NCI-H460 (cell line): ENCODE measurements at regions not wholly inside any gene's neighbourhood (a gene's known extent, or its start where the extent isn't known, plus 50 kb on each side); places are given as distances from the start of the nearest gene placed in this dataset.
"Not testable (repeated sequence)": the region's sequence is repeated elsewhere in the genome, so short reads cannot be mapped to it uniquely, and the experiment has no call there.

Experiments used
- DNase-seq: peaks from one replicate; pipeline ENCODE4 v3.0.0-alpha.2; 2016; ENCODE audit warnings: low read depth; ENCODE audit errors: extremely low read depth

DNA sequence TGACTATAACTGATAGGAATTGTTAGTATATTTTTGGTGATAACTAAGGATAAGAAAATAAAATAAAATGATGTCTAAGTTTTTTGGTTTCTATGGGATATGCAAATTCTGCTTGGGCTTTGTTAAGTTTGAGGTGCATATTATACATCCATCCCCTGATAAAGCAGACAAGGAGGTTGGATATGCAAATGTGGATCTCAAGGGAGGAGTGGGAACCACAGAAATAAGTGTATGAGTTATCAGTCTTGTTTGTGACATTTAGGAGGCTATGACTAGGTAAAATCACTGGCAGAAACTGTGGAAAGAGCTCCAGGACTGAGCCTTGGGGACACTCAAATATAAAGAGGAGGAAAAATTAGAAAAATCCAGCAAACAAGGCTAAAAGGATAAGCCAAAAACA is 719.4 kb downstream of the RERGL start:
- DNase-seq: no peak

DNA sequence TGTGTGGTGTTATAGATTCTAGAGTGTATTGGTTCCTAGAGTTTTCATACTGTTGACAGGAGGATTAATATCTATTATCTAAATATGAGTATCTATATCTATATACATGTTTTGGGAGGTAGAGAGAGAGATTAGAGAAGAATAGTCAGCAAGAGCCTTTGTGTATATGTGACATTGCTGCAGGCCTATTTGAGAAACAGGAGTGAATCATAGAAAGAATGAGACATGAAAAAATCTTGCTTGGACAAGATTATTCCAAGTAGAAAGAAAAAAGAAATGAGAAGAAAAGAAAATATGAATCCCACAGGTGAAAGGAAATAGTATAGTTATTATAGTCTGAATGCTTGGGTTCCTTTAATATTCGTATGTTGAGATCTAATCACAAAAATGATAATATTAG is 720.4 kb downstream of the RERGL start:
- no peak for DNase-seq

DNA sequence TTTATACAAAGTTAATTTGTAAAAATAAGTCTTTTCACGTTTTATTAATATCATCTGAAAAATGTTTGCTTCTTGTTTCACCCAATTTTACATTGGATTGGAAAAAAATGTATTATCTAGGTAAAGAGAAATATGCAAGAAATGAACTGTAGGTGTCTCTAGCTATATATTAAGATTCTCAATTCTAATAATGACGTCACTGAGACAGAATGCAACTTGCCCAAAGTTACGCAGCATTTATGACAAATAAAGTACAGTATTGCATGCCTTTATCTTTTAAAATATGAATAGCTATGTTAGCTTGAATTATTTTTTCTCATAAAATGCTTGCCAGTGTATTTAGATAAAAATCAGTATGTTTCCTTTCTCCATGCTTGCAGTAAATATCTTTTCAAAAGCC is 728.8 kb downstream of the RERGL start:
- DNase-seq: no peak

DNA sequence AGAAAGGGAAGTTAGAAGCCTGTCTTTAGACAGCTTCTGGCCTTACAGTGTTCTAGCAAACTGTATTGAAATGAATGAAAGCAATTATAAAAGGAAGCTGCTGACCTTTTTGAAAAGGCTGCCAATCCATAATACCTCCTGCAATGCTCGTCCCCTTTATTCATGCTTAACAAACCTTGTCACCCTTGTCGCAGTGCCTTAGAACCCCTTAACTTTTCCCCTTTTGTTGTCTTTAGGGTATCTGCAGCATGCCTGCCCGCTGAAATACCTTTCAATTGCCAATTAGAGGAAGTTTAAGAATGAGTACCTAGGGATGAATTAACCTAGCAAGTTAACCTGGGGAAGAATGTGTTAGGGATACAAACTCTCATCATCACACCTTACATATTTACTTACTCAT is 731.2 kb downstream of the RERGL start:
- DNase-seq: no peak

DNA sequence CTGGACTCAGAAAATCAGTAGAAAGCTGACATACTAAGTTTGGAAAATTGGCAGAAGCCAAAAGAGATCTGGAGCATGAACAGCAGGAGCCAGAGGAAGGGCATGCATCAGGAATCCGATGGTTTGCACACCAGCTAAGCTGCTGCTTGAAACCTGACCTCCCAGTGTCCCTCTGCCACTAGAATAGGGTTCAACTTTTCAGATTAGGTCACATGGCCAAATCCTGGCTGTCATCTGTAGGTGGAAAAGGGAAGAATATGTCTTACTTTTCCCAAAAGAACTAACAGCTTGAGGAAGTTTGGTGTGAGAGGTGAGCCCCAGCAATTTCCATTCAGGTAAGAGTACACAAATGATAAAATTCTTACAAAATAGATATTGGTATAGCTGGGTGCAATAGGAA is 732.6 kb downstream of the RERGL start:
- no peak for DNase-seq

DNA sequence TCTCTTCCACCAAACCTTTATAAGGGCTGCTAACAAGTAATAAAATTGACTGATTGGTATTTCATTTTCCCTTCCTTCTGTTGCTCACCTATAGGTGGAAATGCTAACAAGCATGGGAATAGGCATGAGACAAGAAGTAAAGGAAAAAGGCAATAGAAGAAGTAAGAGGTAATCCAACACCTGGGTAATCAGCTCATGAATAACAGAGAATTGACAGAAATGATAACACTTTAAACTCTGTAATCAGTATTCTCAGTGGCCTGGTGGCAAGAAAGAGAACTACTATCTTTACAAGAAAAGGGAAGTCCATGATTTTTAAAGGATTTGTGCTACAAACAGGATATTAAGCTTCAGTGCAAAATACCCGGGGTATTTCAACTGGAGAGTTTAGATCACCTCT is 737.8 kb downstream of the RERGL start:
- no peak for DNase-seq

DNA sequence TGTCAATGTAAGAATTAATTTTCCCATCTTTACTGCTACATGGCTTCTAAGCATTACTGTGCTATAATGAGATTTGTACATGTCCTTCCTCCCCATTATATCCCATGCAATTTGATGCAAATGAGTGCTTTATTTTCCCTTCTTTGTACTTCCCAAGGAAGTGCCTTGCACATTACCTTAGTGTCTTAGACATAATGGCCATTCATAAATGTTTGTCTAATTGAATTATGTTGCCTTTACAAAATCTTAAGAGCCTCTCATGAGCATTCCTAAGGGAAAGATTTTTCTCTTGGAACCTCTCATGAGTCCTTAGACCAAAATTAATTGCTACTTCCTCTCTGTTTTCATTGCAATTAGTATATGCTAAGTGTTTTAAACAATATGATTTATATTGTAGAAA is 741.7 kb downstream of the RERGL start:
- DNase-seq: no peak

DNA sequence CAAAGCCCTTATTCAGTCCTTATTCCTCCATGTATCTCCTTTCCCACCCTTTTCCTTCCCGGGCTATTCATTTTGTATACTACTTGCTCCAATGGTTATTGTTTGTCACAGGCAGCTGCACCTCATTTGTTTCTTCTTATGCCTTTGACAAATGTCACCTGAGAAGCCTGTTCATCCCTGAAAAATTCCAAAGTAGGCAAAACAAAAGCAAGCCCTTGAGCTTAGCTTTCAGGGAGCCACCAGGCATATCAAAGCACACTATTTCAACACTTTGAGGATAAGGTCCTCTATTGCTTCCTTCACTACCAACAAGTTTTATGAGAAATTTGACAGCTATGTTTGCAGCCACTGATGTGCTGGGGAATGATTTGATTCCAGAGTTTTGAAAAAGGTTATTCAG is 738.7 kb upstream of the LMO3 start:
- DNase-seq: no peak

DNA sequence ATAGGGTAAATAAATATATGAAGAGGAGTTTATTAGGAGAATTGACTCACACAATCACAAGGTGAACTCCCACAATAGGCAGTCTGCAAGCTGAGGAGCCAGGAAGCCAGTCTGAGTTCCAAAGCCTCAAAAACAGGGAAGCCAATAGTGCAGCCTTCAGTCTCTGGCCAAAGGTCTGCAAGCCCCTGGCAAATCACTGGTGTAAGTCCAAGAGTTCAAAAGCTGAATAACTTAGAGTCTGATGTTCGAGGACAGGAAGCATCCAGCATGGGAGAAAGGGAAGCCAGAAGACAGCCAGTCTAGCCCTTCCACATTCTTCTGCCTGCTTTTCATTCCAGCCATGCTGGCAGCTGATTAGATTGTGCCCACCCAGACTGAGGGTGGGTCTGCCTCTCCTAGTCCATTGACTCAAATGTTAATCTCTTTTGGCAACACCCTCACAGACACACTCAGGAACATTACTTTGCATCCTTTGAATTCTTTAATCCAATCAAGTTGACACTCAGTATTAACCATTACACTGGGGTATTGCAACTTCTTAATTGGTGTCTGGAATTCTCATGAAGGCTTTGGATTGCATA is 736.5 kb upstream of the LMO3 start:
- DNase-seq: no peak

DNA sequence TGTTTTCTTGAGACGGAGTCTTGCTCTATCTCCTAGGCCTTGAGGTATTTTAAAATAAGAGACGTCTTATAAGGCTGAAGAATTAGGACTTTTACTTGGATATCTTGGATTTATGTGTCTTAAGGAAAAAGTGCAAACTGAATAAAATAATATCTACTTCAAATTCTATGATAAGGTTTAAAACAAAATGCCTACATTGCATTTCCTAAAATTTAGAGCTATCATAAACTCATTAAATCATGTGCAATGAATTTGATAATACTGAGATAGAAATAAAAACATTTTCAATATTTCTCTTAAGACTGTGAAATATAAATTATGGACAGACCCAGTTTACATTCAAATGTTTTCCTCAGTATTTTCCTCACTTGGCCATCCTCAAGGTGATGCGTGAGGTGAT is 729.5 kb upstream of the LMO3 start:
- no peak for DNase-seq

DNA sequence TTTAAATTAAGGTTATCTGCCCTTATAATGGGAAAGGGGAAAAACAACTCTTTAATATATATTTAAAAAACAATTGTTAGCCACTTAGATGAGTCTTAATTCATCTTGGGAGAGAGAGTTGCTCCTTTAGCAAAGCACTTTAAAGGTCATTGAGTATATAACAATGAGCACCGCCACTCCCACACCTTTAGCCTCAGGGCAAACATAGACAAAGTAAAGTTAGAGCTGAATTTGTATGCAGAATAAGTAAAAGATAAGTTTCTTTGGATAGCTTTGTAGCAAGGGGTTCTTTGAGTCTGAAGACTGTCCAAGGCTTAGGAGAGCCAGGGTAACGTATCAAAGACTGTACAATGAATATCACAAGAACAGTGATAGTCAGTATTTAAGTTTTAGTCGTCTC is 728.8 kb upstream of the LMO3 start:
- DNase-seq: no peak

DNA sequence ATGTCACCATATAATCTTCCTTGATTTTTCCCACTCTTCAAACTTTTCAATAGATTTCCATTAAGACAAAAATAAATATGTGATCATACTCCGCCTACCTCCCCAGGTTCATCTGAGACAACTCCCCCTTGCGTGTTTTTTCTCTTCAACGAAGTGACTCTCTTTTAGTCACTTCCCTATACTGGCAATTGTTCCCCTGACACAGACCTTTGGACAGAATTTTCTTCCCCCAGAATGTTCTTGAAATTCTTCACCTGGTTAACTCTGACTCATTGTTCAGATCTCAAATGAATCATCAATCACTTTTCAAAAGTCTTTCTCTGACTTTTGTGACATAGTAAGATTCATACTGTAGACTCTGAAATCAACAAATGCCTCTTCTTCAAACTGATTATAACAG is 727.3 kb upstream of the LMO3 start:
- DNase-seq: no peak

DNA sequence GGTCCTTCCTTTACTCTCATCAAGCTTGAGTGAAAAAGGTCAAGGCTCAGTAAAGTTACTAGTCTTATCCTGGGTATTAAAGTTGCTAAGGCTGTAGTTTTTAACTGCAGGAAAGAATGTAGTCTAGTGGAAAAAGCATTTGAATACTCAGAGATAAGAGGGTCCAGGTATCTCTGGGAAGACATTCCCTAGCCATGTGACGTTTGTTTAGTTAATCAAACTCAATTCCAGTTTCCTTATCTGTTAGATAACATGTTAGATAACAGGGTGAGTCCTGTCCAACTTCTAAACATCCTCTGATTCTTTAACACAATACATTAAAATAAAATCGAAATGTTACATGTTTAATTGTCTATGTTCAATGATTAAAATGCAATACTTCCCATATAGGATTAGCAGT is 720.7 kb upstream of the LMO3 start:
- DNase-seq: no peak

DNA sequence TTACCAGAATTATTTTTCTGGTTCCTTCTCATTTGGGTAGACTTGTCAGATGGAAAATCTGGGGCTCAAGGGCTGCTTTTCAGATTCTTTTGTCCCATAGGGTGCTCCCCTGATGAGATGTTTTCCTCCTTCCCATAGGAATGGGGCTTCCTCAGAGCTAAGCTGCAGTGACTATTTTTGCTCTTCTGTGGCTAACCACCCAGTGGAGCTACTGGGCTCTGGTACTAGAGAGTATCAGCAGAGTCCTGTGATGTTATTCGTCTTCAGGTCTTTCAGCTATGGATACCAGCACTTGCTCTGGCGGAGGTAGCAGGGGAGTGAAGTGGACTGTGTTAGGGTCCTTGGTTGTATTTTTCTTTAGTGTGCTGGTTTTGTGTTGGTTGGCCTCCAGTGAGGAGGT is 716.1 kb upstream of the LMO3 start:
- no peak for DNase-seq

DNA sequence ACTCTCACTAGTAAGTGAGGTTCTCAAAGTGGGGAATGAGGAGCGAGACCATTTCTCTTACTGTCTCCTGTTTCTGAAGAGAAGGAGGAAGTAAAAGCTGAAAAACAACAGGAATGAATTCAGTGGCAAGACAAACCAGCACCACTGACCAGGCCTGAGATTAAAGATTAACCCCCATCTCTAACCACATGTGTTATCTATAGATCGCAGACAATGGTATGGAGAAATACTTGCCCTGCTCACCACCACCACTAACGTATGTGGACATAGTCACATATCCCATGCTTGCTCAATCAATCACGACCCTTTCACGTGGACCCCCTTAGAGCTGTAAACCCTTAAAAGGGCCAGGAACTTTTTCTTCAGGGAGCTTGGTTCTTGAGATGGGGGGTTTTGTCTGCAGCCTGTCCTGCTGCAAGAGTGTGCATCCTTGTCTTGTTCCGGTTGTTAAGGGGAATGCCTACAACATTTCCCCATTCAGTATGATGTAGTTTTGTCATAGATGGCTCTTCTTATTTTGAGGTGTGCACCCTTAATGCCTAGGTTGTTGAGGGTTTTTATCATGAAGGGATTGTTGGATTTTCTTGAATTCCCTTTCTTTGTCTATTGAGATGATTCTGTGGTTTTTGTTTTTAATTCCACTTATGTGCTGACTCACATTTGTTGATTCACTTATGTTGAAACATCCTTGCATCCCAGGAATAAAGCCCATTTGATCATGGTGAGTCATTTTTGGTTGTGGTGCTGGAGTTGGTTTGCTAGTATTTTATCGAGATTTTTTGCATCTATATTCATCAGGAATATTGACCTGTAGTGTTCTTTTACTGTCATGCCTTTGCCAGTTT is 698.8 kb upstream of the LMO3 start:
- no peak for DNase-seq

DNA sequence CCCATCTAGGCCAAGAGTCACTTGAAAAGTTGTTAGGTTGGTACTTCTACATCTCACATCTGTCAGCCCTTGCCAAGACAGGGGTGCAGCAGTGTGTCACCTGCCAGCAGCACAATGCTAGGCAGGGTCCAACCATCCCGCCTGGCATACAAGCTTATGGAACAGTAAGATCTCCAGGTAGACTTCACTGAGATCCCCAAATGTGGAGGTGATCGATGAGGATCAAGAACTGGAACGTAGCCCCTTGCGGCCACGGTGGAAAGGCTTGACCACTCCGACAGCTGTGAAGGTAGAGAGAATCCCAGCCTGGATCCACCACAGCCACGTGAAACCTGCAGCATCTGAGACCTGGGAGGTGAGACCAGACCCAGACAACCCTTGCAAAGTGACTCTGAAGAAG is 696.0 kb upstream of the LMO3 start:
- DNase-seq: no peak

DNA sequence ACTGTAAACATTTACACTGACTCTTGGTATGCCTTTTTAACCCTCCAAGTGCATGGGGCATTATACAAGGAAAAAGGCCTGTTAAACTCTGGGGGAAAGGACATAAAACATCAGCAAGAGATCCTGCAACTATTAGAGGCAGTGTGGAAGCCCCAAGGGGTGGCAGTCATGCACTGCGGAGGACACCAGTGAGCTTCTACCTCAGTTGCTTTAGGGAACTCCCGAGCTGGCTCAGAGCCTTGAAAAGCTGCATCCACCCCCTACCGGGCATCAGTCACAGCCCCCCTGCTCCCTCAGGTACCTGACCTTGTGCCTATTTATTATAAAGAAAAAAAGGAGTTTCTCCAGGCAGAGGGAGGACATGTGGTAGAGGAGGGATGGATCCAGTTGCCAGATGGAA is 695.6 kb upstream of the LMO3 start:
- DNase-seq: no peak

DNA sequence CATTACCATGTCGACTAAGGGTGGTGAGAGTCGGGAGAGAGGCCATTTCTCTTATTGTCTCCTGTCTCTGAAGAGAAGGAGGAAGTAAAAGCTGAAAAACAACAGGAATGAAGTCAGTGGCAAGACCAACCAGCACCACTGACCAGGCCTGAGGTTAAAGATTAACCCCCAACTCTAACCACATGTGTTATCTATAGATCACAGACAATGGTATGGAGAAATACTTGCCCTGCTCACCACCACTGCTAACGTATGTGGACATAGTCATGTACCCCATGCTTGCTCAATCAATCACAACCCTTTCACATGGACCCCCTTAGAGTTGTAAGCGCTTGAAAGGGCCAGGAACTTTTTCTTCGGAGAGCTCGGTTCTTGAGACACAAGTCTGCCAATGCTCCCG is 690.9 kb upstream of the LMO3 start:
- DNase-seq: no peak

DNA sequence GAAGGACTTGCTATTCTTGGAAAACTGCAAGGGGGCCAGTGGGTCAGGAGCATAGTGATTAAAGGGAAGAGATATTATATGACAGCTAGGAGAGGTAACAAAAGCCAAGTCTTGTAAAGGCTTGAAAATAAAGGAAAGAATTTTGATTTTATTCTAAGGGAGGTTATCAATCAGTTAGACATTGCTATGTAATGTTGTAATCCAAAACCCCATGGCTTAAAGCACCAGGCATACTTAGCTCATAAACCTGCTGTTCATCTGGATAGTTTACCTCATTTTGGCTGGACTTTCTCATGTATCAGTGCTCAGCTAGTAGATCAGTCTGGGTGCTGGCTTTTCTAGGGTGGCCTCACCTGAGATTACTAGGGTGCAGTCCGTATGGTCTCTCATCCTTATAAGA is 680.9 kb upstream of the LMO3 start:
- no peak for DNase-seq

DNA sequence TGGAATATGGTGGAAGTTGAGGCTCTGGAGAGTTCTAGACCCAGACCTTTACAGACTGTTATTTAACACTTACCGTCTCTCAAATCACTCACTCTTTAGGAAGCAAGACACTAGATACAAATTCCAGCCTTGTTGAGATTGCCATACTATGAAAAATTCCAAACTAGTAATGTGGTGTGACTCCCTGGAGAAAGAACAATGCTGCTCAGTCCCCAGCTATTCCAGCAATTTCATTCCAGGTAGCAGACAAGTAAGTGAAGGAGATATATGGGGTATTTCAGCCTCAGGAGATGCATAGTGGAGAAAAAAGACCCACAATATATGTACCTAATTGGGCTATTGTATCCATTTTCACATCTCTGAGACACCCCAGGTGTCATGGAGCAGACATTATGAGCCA is 678.9 kb upstream of the LMO3 start:
- no peak for DNase-seq

DNA sequence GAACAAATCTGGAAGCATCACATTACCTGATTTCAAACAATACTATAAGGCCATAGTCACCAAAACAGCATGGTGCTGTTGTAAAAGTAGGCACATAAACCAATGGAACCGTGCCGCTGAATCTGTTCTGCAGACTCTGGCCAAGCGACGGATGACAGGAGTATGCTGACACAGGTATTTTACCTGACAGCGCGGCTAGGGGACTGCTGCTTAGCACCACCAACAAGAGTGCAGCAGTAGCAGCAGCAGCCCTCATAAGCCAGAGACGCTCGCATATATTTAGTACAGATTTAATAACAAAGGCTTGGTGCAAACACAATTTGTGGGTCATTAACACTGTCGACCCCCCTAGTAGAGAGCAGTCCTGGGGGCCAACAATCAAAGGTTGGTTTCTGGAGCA is 677.6 kb upstream of the LMO3 start:
- DNase-seq: no peak

DNA sequence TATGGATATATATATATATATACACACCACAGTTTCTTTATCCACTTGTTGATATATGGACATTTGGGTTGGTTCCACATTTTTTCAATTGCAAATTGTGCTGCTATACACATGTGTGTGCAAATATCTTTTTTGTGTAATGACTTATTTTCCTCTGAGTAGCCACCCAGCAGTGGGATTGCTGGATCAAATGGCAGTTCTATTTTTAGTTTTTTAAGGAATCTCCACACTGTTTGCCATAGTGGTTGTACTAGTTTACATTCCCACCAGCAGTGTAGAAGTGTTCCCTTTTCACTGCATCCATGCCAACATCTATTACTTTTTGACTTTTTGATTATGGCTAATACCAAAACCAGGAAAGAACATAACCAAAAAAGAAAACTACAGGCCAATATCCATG is 676.2 kb upstream of the LMO3 start:
- DNase-seq: not testable (repeated sequence)

DNA sequence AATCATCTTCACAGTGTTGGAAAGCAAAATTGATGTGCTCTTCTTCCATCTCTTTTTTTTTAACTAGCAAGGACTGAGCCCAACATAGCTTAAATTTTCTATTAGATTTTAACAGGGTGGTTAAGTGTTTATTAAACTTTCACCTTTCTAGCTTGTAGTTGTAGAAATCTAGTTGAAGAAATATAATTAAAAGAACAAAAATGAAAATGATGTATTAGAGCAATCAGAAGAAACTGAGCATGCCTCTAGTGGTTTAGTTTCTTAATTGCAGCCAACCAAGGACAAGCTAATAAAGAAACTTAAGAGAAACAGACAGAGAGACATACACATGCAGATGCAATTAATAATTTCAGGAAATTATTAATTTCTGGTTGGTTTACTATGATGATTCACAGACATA is 673.0 kb upstream of the LMO3 start:
- no peak for DNase-seq
